ENCODE measurements at regions not wholly inside any gene's neighbourhood (a gene's known extent, or its start where the extent isn't known, plus 50 kb on each side); places are given as distances from the start of the nearest gene placed in this dataset.

DNA sequence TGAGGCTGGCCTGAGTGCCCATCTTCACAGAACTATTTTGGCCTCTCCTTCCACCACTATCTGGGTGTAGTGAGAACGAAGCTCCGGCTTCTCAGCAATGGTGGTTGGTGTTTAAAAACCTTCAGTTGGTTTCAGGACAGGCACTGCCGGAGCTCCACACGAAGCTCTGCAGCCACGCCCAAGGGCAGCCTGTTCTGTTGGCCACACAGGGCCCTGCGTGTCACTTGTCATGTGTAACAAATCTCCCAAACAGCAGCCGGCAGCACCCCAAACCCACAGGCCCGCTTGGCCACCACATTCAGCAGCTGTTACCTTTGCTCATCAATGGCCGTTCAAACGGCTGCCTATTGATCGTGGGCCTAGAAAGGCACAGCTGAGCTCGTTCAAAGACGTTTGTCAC lies 97.5 kb downstream of the ERMARD start:
- no peak for TF ChIP-seq EZH2phosphoT487 (IDR thresholded peaks at IDR 0.05; ENCODE audit: low read depth, severe bottlenecking, unreplicated experiment)
- TF ChIP-seq, protein P1, sequence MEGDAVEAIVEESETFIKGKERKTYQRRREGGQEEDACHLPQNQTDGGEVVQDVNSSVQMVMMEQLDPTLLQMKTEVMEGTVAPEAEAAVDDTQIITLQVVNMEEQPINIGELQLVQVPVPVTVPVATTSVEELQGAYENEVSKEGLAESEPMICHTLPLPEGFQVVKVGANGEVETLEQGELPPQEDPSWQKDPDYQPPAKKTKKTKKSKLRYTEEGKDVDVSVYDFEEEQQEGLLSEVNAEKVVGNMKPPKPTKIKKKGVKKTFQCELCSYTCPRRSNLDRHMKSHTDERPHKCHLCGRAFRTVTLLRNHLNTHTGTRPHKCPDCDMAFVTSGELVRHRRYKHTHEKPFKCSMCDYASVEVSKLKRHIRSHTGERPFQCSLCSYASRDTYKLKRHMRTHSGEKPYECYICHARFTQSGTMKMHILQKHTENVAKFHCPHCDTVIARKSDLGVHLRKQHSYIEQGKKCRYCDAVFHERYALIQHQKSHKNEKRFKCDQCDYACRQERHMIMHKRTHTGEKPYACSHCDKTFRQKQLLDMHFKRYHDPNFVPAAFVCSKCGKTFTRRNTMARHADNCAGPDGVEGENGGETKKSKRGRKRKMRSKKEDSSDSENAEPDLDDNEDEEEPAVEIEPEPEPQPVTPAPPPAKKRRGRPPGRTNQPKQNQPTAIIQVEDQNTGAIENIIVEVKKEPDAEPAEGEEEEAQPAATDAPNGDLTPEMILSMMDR (IDR thresholded peaks at IDR 0.05; ENCODE audit: poor library complexity) = no peak
- TF ChIP-seq EZH2 (IDR thresholded peaks at IDR 0.05; ENCODE audit: borderline replicate concordance) = no peak
